ENCODE measurements at regions not wholly inside any gene's neighbourhood (a gene's known extent, or its start where the extent isn't known, plus 50 kb on each side); places are given as distances from the start of the nearest gene placed in this dataset.

DNA sequence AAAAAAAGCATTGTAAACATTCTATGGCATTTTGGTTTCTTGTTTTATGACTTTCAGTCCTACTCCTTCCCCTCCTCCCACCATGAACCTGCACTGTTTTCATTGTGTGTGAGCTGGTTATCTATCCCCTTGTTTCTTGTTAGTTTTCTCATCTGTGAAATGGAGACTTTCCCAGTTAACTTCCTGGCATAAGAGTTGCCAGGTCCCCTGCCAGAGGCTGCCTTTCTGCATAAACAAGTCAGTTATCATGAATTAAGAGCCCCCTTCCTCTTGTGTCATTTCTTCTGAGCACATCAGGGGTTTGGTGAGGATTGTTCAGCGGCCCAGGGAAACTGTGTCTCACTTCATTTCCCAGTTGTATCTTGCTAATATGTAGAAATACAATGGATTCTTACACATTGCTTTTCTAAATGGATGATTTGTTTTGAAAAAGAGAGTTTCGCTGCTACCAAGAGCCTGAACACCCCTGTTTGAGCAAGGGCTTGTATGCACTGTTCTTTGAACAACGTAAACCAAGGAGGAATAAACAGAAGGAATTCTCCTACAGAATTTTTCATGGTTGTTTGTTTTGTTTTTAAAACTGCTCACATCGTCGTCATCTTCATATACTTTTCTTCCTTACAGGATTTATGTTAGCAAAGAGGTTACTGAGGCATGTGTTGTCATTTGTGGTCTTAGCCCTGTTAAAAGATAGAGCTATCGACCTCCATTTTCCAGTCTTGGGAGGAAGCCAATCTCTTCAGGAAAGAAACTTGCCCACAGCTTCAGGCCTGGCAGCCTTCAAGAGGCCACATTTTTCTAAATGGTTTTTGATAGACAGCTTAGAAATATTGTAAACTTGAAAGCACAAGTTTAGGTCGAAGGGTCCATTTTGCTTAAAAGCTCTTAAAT lies 144.6 kb upstream of the IL12A start:
- no peak overlapping the region for H3K4me3 ChIP-seq
- no peak for DNase-seq
- no peaks in the 10 kb centered on the region for H3K27me3 ChIP-seq
- intact Hi-C loops (cut with DNase I) = loop anchor here (5.0 kb wide), 1 partner anchor 38 kb away; no protein-coding TSS in a partner anchor
- WGBS, 2 donors = 58 to 76% methylated on average over 7 of the region's 7 CpGs
- peak overlapping the region; percentile 57 to 85 (median 72) for H3K27ac ChIP-seq
- peaks cover 0 to 93% (median 78%) of the 10 kb centered on the region in 4 donors for H3K4me1 ChIP-seq
- no peaks in the 10 kb centered on the region for H3K36me3 ChIP-seq
- TF ChIP-seq, protein P1, sequence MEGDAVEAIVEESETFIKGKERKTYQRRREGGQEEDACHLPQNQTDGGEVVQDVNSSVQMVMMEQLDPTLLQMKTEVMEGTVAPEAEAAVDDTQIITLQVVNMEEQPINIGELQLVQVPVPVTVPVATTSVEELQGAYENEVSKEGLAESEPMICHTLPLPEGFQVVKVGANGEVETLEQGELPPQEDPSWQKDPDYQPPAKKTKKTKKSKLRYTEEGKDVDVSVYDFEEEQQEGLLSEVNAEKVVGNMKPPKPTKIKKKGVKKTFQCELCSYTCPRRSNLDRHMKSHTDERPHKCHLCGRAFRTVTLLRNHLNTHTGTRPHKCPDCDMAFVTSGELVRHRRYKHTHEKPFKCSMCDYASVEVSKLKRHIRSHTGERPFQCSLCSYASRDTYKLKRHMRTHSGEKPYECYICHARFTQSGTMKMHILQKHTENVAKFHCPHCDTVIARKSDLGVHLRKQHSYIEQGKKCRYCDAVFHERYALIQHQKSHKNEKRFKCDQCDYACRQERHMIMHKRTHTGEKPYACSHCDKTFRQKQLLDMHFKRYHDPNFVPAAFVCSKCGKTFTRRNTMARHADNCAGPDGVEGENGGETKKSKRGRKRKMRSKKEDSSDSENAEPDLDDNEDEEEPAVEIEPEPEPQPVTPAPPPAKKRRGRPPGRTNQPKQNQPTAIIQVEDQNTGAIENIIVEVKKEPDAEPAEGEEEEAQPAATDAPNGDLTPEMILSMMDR (IDR thresholded peaks at IDR 0.05) = no peak
- TF ChIP-seq EP300 (IDR thresholded peaks at IDR 0.05) (no peak), POLR2A (IDR thresholded peaks at IDR 0.05) (no peak), POLR2AphosphoS5 (IDR thresholded peaks at IDR 0.05) (no peak)
- no peaks in the 10 kb centered on the region for H3K9me3 ChIP-seq

DNA sequence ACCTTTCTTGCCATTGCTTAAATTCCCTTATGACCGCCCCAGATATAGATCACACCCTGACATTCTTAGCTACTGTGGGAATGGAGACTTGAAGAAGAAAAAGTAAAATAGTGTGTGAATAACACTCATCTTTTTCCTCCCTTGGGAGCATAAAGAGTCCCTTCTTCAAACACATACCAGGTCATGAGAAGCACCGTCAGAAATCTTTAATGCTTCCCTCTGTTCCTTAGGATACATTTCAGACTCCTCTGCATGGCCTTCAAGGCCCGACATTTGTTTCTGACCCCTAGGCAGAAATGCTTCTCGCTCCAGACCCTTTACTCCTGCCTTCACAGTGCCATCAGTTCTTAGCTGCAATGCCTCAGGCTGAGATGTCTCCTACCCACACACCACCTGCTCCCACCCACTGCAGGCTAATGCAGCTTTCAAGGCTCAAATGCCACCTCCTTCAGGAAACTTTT lies 143.8 kb upstream of the IL12A start:
- Histone ChIP-seq H3K4me3 (no peak overlapping the region), H3K27ac (peak overlapping the region; percentile 57 to 85 (median 72)), H3K27me3 (no peaks in the 10 kb centered on the region), H3K36me3 (no peaks in the 10 kb centered on the region), H3K9me3 (no peaks in the 10 kb centered on the region), H3K4me1 (peaks cover 0 to 92% (median 79%) of the 10 kb centered on the region in 4 donors)
- intact Hi-C loops (cut with DNase I) = loop anchor here (5.0 kb wide), 1 partner anchor 37 kb away; no protein-coding TSS in a partner anchor
- DNase-seq = no peak
- TF ChIP-seq EP300 (IDR thresholded peaks at IDR 0.05) (no peak), POLR2AphosphoS5 (IDR thresholded peaks at IDR 0.05) (no peak), POLR2A (IDR thresholded peaks at IDR 0.05) (no peak)
- TF ChIP-seq, protein P1 (IDR thresholded peaks at IDR 0.05) = no peak
- 79 to 86% methylated on average over 4 of the region's 4 CpGs for WGBS, 2 donors

DNA sequence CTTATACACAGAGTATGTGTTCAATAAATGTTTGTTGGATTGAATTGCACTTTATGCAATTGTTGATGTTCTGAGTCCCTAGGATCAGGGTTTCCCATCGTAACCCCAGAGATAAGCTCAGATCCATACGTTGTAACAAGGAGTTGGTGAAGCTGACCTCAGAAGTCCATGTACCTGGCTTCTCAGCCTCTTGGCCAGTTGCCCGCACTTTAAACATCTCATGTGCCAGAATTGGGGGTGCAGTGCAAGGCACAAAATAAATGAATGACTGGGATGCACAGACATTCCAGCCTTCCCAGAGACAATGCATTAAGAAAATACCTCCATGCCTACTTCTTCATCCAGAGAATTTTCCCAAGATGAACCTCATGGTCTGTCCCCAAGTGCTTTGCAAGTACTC lies 142.9 kb upstream of the IL12A start:
- no peaks in the 10 kb centered on the region for H3K36me3 ChIP-seq
- no peak for TF ChIP-seq EP300 (IDR thresholded peaks at IDR 0.05)
- no peak for TF ChIP-seq POLR2AphosphoS5 (IDR thresholded peaks at IDR 0.05)
- TF ChIP-seq, protein P1 (IDR thresholded peaks at IDR 0.05) = no peak
- TF ChIP-seq POLR2A (IDR thresholded peaks at IDR 0.05) = no peak
- WGBS, 2 donors = 82 to 93% methylated on average over 3 of the region's 3 CpGs
- no peaks in the 10 kb centered on the region for H3K27me3 ChIP-seq
- H3K4me1 ChIP-seq = peaks cover 0 to 86% (median 78%) of the 10 kb centered on the region in 4 donors
- H3K4me3 ChIP-seq = no peak overlapping the region
- H3K27ac ChIP-seq = peak overlapping the region in 3 of 4 donors; percentile 57 to 85 (median 84)
- H3K9me3 ChIP-seq = no peaks in the 10 kb centered on the region
- intact Hi-C loops (cut with DNase I) = no loop called here
- no peak for DNase-seq

DNA sequence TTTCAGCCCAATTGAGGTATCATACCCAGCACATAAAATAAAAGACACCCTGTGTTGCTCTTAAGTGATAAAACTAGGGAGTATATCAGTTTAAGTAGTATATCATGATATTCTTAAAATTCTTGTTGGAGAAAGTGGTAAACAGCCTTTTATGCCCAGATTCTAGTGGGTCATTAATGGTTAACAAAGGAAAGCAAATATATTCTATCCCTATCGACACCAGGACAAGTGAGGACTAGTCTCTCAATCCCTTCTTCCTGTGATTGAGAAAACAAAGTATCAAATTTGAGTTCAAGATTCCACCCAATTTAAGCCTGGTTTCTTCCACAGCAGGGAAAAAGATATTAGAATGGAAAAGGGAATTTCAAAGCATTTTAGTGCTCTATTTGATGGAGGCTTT lies 142.4 kb upstream of the IL12A start:
- H3K4me1 ChIP-seq = peaks cover 0 to 86% (median 80%) of the 10 kb centered on the region in 4 donors
- intact Hi-C loops (cut with DNase I) = no loop called here
- no peaks in the 10 kb centered on the region for H3K36me3 ChIP-seq
- DNase-seq = no peak
- H3K27me3 ChIP-seq = no peaks in the 10 kb centered on the region
- TF ChIP-seq, protein P1 (IDR thresholded peaks at IDR 0.05) = no peak
- TF ChIP-seq EP300 (IDR thresholded peaks at IDR 0.05) (no peak), POLR2AphosphoS5 (IDR thresholded peaks at IDR 0.05) (no peak), POLR2A (IDR thresholded peaks at IDR 0.05) (no peak)
- H3K9me3 ChIP-seq = no peaks in the 10 kb centered on the region
- WGBS, 2 donors = 62 to 83% methylated on average over 1 of the region's 1 CpG
- H3K27ac ChIP-seq = peak overlapping the region in 2 of 4 donors; percentile 84 to 85
- no peak overlapping the region for H3K4me3 ChIP-seq
